ENCODE measurements at regions not wholly inside any gene's neighbourhood (a gene's known extent, or its start where the extent isn't known, plus 50 kb on each side); places are given as distances from the start of the nearest gene placed in this dataset.

DNA sequence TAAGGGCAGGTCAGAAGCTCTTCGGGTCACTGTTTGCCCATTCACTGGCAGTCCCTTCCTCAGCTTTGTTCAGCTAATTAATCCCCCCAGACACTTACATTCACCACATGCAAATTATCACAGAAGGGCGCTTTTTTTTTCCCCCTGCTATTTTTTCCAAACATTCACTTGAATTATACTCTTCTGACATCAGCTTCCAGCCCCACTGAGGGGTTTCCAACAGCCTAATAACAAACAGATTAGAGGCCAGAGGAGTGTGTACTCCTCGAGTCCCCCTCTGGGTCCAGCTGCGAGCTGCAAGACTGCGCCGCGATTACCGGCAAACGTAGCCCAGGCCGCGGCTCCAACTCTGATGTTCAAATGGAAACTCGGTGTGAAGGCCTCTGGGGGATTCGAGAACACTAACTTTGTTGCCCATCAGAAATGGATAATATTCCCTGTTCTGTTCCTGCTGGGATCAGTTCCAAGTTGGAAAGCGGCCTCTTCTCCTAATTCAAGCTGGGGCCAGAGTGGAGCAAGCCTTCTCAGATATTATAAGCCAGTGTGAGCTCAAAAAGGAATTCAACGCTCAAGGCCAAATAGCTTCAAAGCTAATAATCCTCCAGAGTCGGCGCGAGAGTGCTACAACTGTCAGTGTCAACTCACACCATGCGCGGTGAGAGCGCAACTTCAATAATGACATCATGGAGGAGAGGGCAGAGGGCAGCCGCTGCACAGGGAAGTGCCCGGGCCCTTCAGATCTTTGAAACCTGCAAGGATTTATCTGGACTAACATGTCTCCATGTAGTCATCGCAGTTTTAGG is 560.8 kb downstream of the BNC2 start:
- DNase-seq (ENCODE audit: low read depth in 2 of 2): no peak

DNA sequence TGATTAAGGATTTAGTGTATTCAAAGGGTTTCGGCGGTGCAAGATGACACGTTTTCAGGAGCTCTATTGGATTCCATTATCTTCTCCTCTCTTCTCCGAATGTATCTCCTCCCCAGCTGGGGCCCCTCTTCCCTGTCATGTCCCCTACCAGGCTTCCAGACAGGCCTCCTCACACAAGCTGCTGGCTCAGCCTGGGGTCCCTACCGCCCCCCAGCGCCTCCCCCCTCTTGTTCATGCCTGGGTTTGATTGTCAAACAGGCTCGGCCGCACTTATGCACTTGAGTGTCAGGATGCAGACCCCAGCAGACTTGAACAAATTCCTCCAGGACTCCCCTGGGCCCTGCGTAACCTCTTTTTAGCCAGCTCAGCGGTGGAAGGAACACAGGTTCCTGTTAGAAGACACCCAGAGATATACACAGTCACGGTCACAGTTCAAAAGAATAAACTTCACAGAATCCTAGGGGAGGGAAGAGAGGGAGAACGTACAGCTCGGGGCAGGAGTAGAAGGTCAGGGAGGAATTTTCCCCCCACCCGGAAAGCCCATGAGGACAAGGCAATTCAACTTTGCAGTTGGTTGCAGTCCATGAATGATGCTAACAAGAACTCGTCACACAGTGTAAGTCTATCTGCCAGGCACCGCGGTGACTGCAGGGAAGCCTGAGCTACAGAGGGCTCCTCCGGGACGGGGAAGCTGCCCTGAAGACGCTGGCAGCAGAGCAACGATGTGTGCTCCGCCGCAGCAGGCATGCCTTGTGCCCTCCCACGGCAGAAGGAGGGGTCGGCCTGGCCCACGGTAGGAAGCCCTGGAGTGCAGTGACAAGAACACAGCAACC is 560.0 kb downstream of the BNC2 start:
- no peak for DNase-seq (ENCODE audit: low read depth in 2 of 2)

DNA sequence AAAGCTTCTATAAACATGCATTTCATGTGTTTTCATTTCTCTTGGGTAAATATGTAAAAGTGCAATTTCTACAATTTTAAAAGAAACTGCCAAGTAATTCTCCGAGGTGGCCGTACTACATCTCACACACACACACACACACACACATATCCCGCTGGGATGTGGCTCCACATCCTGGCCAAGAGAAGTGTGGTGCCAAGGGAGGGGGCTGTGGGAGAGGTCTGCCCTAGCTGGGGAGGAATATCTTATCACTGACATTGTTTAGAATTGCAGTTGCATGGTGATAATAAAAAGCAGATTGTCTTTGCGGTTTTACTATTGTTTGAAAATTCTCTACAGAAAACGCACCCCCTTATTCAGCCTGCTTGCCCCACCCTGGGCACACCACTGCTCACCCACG is 558.4 kb downstream of the BNC2 start:
- no peak for DNase-seq (ENCODE audit: low read depth in 2 of 2)

GRCh38 chr9:16312962-16313546 is 557.4 kb downstream of the BNC2 start:
- no peak for DNase-seq (ENCODE audit: low read depth in 2 of 2)

GRCh38 chr9:16314476-16314875 is 556.0 kb downstream of the BNC2 start:
- no peak for DNase-seq (ENCODE audit: low read depth in 2 of 2)

GRCh38 chr9:16315720-16316119 is 554.8 kb downstream of the BNC2 start:
- no peak for DNase-seq (ENCODE audit: low read depth in 2 of 2)

- no peak for DNase-seq (ENCODE audit: low read depth in 2 of 2)
Measured at GRCh38 chr9:16316456-16316855, 554.0 kb downstream of the BNC2 start.

GRCh38 chr9:16316911-16317817 is 553.3 kb downstream of the BNC2 start:
- DNase-seq (ENCODE audit: low read depth in 2 of 2): no peak

DNA sequence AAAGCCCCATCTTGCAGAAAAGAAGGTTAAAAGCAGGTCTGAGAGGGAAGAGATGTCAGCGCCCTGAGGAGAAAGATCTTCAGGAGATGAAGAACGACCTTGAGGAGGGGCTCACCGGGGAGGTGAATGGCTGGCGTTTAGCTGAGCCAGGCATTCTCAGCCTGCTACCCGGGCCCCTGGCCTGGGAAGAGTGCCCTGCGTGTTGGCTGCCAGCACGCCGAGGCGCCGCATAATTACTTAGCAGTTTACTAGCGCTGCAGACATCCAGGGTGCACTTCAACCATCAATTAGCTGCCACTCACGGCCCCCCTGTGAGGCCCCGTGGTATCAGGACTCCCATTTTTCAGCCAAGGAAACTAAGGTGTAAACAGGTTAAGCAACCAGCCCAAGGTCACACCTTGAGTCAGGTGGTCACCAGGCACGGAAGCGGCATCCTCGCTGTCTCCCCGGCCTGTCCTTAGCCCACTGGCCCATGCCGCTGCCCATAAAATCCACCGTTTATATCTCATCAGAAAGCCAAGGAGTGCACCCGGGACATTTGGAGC is 551.9 kb downstream of the BNC2 start:
- no peak for DNase-seq (ENCODE audit: low read depth in 2 of 2)

- DNase-seq (ENCODE audit: low read depth in 2 of 2): no peak
Measured at GRCh38 chr9:16319646-16320045, 550.8 kb downstream of the BNC2 start.

DNA sequence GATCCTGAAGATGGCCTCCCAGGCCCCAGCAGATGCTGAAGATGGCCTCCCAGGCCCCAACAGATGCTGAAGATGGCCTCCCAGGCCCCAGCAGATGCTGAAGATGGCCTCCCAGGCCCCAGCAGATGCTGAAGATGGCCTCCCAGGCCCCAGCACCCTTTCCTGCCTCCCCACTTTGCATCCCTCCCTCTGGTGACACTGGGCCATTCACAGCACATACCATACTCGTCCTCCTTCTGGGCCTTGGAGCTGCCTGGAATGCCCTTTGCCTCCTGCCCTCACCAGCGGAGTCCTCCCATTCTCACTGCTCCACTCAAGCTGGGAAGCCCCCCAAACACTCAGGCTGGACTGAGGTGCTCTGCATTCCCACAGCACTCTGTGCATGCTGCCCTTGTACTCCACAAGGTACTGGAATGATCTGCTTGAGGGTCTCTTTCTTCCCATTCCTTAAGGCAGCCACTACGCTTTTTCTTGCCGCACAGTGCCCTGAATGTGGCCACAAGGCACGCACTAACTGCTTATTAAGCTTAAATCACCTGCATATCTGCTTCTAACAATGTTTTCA is 550.0 kb downstream of the BNC2 start:
- no peak for DNase-seq (ENCODE audit: low read depth in 2 of 2)

DNA sequence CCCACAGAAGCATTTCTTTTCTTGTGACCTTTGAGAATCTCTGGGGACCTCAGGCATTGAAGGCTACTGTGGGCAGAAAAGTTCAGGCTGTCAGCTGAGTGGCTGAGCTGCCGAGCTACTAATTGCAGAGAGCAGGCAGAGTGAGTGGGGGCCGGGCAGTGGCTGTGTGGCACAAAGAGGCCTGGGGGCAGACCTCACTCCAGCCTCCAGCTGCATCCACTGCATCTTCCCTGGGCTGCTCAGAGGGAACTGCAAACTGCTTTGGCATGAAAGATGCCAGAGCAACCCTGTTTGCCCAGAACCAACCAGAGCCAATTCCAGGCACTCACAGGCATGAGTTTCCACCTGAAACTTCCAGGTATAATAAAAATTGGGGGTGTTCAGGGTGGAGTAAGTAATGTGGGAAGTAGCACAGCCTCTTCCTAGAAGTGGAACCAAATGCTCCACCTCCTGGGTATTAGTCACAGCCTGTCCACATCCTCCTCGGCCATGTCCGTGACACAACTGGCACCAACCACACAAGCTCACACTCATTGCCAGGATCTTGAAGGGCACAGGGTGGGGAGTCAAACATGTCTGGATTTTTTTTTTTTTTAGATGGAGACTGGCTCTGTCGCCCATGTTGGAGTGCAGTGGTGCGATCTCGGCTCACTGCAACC is 548.9 kb downstream of the BNC2 start:
- DNase-seq (ENCODE audit: low read depth in 2 of 2): no peak

- DNase-seq (ENCODE audit: low read depth in 2 of 2): no peak
Measured at GRCh38 chr9:16322849-16323248, 547.6 kb downstream of the BNC2 start.

GRCh38 chr9:16325966-16326365 is 544.5 kb downstream of the BNC2 start:
- DNase-seq (ENCODE audit: low read depth in 2 of 2): no peak

GRCh38 chr9:16328349-16328748 is 542.1 kb downstream of the BNC2 start:
- no peak for DNase-seq (ENCODE audit: low read depth in 2 of 2)

- no peak for DNase-seq (ENCODE audit: low read depth in 2 of 2)
Measured at GRCh38 chr9:16329671-16330113, 540.8 kb downstream of the BNC2 start.

DNA sequence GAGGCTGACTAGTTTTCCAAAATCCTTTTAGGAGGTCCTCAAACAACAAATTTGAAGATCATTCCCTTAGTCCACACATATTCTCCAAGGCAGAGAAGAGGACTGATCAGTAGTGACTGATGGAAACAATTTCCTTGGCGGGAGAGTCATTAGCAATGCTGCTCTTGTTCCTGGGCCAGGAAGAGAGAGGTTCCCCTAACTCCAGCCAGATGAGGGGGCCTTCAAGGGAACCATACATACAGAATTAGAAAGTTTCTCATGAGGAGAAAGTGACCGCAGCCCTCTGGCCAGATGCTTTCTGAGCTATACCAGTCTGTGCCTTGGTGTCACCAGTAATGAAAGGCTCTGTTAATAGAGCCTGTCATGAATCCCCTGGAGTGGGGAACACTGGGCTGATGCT is 539.4 kb downstream of the BNC2 start:
- DNase-seq (ENCODE audit: low read depth in 2 of 2): no peak

DNA sequence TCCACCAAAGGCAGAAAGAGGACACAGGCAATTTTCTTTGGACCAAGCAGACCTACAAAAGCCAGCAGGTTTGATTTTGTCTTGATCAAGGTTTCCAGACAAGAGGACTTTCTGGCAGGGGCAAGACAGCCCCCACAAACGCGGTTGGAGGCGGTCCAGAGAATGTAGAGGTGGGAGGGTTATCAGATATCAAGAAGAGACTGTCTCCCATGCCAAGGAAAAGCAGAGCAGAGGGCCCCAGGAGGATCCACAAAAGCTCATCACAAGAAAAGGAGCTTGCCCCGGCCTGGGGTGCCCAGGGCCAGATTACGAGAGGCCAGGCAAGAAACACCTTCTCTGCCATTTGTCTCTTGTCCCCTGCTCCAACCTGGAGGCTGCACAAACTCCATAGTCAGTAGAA is 538.9 kb downstream of the BNC2 start:
- DNase-seq (ENCODE audit: low read depth in 2 of 2): no peak

GRCh38 chr9:16333691-16334090 is 536.8 kb downstream of the BNC2 start:
- no peak for DNase-seq (ENCODE audit: low read depth in 2 of 2)

DNA sequence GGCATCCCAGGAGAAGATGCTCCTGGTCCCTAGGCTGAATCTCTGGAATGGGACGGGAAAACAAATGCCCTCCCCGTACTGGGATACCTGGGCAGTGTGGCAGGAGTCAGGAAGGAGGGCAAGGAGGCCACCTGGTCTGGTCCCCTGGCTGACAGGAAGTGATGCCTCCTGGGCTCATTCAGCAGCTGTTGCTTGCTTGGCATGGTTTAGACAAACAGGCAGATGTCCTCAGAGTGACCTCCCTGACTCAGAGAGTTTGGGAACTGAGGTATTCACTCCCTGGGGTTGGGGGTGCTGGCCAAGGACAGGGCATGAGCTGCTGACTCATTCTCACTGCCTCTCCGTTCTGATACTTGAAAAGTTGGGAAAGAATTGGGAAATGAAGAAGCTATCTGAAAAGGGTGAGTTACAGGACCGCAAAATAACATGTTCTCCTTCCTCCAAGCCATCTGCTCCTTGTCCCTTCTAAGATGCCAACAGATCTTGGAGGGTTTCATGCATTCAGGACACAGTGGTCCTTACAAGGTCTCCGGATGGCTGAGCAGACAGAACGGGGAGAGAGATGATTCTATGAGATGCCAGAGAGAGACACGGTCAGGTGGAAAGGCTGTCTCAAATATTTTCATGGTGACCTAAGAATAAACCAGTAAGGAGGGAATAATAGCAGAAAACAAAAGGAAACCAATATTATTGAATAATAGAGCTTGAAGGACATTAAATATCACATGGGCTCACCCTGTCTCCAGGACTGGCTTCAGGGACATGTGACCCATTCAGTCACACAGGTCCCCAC is 534.5 kb downstream of the BNC2 start:
- DNase-seq (ENCODE audit: low read depth in 2 of 2): no peak
